ENCODE measurements at regions not wholly inside any gene's neighbourhood (a gene's known extent, or its start where the extent isn't known, plus 50 kb on each side); places are given as distances from the start of the nearest gene placed in this dataset.

DNA sequence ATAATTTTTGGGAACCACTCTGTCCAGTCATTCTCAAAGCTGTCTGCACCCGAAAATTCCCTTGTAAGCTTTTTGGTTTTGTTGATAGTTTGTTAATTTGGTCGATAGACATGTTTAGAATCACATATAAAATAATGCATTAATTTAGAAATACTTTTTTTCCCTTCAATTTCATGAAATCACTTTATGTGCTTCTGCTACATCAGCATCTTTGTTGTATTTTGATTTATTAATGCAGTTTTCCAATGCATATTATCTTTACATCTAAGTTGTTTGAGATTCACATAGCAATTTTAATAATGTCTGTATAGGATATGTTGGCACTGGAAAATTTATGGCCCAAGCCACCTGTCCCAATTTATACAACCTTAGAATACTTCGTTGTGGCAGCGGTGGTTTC, 60.6 kb upstream of the SV2C start:
- no peaks in the 10 kb centered on the region for H4K20me1 ChIP-seq (ENCODE audit: control insufficient read depth, extremely low read depth, insufficient read depth, low read length)
- H3K27ac ChIP-seq (ENCODE audit: control insufficient read depth, insufficient read depth, low read length): no peak overlapping the region
- DNase-seq (ENCODE audit: low read depth, low spot score) (no peak), FAIRE-seq (no peak)
- H3K4me3 ChIP-seq (ENCODE audit: control insufficient read depth in 2 of 3, extremely low read depth in 1 of 3, insufficient read depth in 2 of 3, low read depth in 1 of 3, low read length in 3 of 3): no peak overlapping the region
- dilution Hi-C loops (cut with MboI; ENCODE audit: extremely low pct_ligation_motif_present, low sequenced_read_pairs): no loop called here
- H2AFZ ChIP-seq (ENCODE audit: control insufficient read depth, low read length): no peak overlapping the region
- no peaks in the 10 kb centered on the region for H3K36me3 ChIP-seq (ENCODE audit: control insufficient read depth in 2 of 2, extremely low read depth in 1 of 2, insufficient read depth in 2 of 2, low read length in 2 of 2)
- TF ChIP-seq EZH2 (IDR thresholded peaks at IDR 0.05; ENCODE audit: low read length): no peak
- TF ChIP-seq CTCF (optimal IDR thresholded peaks at IDR 0.05 in 1 of 3, IDR thresholded peaks at IDR 0.05 in 1 of 3, conservative IDR thresholded peaks at IDR 0.05 in 1 of 3; ENCODE audit: extremely low read depth in 1 of 3, insufficient read depth in 2 of 3, low read length in 3 of 3): no peak
- no peaks in the 10 kb centered on the region for H3K79me2 ChIP-seq (ENCODE audit: control insufficient read depth, insufficient read depth, low read length)
- no peak overlapping the region for H3K9ac ChIP-seq (ENCODE audit: control insufficient read depth, extremely low read depth, insufficient read depth, low read length)
- no peaks in the 10 kb centered on the region for H3K9me3 ChIP-seq (ENCODE audit: control insufficient read depth, low read depth, low read length)
- H3K4me2 ChIP-seq (ENCODE audit: control insufficient read depth, extremely low read depth, insufficient read depth, low read depth, low read length): no peak overlapping the region
- H3K27me3 ChIP-seq (ENCODE audit: control insufficient read depth, extremely low read depth, insufficient read depth, low read length): no peaks in the 10 kb centered on the region
- H3K4me1 ChIP-seq (ENCODE audit: control insufficient read depth, extremely low read depth, insufficient read depth, low read length): no peaks in the 10 kb centered on the region
- no peaks in the 10 kb centered on the region for H3K9me1 ChIP-seq (ENCODE audit: control insufficient read depth, extremely low read depth, insufficient read depth, low read length)

DNA sequence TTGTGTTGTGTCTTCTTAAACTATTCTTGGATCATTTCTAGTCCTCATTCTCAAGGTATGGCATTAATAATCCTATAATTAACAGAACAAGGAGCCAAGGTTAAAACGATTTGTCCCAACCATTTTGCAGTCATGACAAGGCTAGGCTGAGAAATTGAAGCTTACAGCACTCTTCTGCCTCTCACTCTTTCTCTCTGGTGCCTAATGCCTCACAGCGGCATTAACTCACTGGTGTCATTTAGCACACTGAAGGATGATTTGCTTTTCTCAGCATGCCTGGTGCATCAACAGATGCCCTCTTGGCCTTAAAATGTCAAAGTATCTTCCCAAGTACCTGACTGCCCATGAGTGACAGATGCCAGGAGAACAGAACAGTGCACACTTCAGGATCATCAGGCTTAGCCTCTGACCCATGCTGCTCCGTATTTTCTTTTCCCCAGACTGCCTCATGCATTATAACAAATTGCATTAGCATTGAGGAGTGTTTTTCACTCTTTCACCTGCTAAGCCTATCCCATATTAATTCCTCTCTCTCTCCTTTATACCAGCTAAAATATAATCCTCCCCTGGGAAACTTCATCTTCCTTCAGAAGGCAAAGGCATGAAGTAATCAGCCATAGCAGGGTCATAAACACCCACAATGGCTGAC, 61.1 kb upstream of the SV2C start:
- Histone ChIP-seq H2AFZ (ENCODE audit: control insufficient read depth, low read length) (no peak overlapping the region), H3K79me2 (ENCODE audit: control insufficient read depth, insufficient read depth, low read length) (no peaks in the 10 kb centered on the region), H3K4me3 (ENCODE audit: control insufficient read depth in 2 of 3, extremely low read depth in 1 of 3, insufficient read depth in 2 of 3, low read depth in 1 of 3, low read length in 3 of 3) (no peak overlapping the region), H3K9me3 (ENCODE audit: control insufficient read depth, low read depth, low read length) (no peaks in the 10 kb centered on the region), H3K4me2 (ENCODE audit: control insufficient read depth, extremely low read depth, insufficient read depth, low read depth, low read length) (no peak overlapping the region), H3K27ac (ENCODE audit: control insufficient read depth, insufficient read depth, low read length) (no peak overlapping the region), H3K4me1 (ENCODE audit: control insufficient read depth, extremely low read depth, insufficient read depth, low read length) (no peaks in the 10 kb centered on the region), H4K20me1 (ENCODE audit: control insufficient read depth, extremely low read depth, insufficient read depth, low read length) (no peaks in the 10 kb centered on the region), H3K9ac (ENCODE audit: control insufficient read depth, extremely low read depth, insufficient read depth, low read length) (no peak overlapping the region), H3K27me3 (ENCODE audit: control insufficient read depth, extremely low read depth, insufficient read depth, low read length) (no peaks in the 10 kb centered on the region), H3K36me3 (ENCODE audit: control insufficient read depth in 2 of 2, extremely low read depth in 1 of 2, insufficient read depth in 2 of 2, low read length in 2 of 2) (no peaks in the 10 kb centered on the region), H3K9me1 (ENCODE audit: control insufficient read depth, extremely low read depth, insufficient read depth, low read length) (no peaks in the 10 kb centered on the region)
- dilution Hi-C loops (cut with MboI; ENCODE audit: extremely low pct_ligation_motif_present, low sequenced_read_pairs): no loop called here
- no peak for TF ChIP-seq EZH2 (IDR thresholded peaks at IDR 0.05; ENCODE audit: low read length)
- TF ChIP-seq CTCF (optimal IDR thresholded peaks at IDR 0.05 in 1 of 3, IDR thresholded peaks at IDR 0.05 in 1 of 3, conservative IDR thresholded peaks at IDR 0.05 in 1 of 3; ENCODE audit: extremely low read depth in 1 of 3, insufficient read depth in 2 of 3, low read length in 3 of 3): no peak
- no peak for DNase-seq (ENCODE audit: low read depth, low spot score)
- FAIRE-seq: no peak

Measured in keratinocyte (primary cell).